HL-60 (cell line): ENCODE measurements at regions not wholly inside any gene's neighbourhood (a gene's known extent, or its start where the extent isn't known, plus 50 kb on each side); places are given as distances from the start of the nearest gene placed in this dataset.

Experiments used
- CTCF ChIP-seq: IDR thresholded peaks from one replicate; pipeline ENCODE4 v1.5.1; 2011; ENCODE audit warnings: low read length, control low read depth, inconsistent platforms; ENCODE audit not compliant: insufficient read depth
- POLR2AphosphoS5 ChIP-seq: IDR thresholded peaks from 2 replicates; pipeline ENCODE4 v1.6.1; 2012; ENCODE audit warnings: low read depth
- REST ChIP-seq: IDR thresholded peaks from 2 replicates; pipeline ENCODE4 v1.6.1; 2012; ENCODE audit warnings: low read depth; ENCODE audit not compliant: insufficient replicate concordance

- TF ChIP-seq POLR2AphosphoS5 (no peak), CTCF (no peak), REST (no peak)
These were observed 343.2 kb upstream of the TMTC1 start for GRCh38 chr12:30126944-30127343.
